Karpas-422 (cell line): ENCODE measurements at regions not wholly inside any gene's neighbourhood (a gene's known extent, or its start where the extent isn't known, plus 50 kb on each side); places are given as distances from the start of the nearest gene placed in this dataset.
"Not testable (repeated sequence)": the region's sequence is repeated elsewhere in the genome, so short reads cannot be mapped to it uniquely, and the experiment has no call there.

ENCODE experiments used
- DNase-seq: peaks from one replicate; pipeline ENCODE4 v3.0.0-alpha.2; 2015
- H2AFZ ChIP-seq: fragments of 200-600 bp; sonication (generic); 2 replicates; pipeline ENCODE4 v1.6.1; 2014; ENCODE audit warnings: antibody characterized with exemption, low read length, mixed read lengths
- H3K27ac ChIP-seq: fragments of 200-600 bp; sonication (generic); 2 replicates; pipeline ENCODE4 v1.5.1; 2014; ENCODE audit warnings: mild to moderate bottlenecking, low read length, moderate library complexity
- H3K27me3 ChIP-seq: fragments of 200-600 bp; sonication (generic); 2 replicates; pipeline ENCODE4 v1.6.1; 2014; ENCODE audit warnings: low read length, mixed read lengths
- H3K36me3 ChIP-seq: fragments of 200-600 bp; sonication (generic); 2 replicates; pipeline ENCODE4 v1.6.1; 2014; ENCODE audit warnings: low read length, mixed read lengths; ENCODE audit not compliant: insufficient read depth
- H3K4me1 ChIP-seq: fragments of 200-600 bp; sonication (generic); 2 replicates; pipeline ENCODE4 v1.6.1; 2014; ENCODE audit warnings: mild to moderate bottlenecking, low read length, mixed read lengths
- H3K4me2 ChIP-seq: fragments of 200-600 bp; sonication (generic); 2 replicates; pipeline ENCODE4 v1.6.1; 2014; ENCODE audit warnings: low read length, low read depth, mild to moderate bottlenecking; ENCODE audit not compliant: poor library complexity, severe bottlenecking
- H3K4me3 ChIP-seq: fragments of 200-600 bp; sonication (generic); 2 replicates; pipeline ENCODE4 v1.5.1; 2014; ENCODE audit warnings: mild to moderate bottlenecking, antibody characterized with exemption, low read length, mixed read lengths
- H3K79me2 ChIP-seq: fragments of 200-600 bp; sonication (generic); 2 replicates; pipeline ENCODE4 v1.6.1; 2014; ENCODE audit warnings: mild to moderate bottlenecking, low read length, mixed read lengths
- H3K9ac ChIP-seq: fragments of 200-600 bp; sonication (generic); 2 replicates; pipeline ENCODE4 v1.6.0; 2014; ENCODE audit warnings: low read length
- H3K9me2 ChIP-seq: fragments of 200-600 bp; sonication (generic), shearing (Covaris generic); replicated peaks from 2 replicates; pipeline ENCODE4 v1.6.0; 2014; ENCODE audit warnings: mild to moderate bottlenecking, low read length, moderate library complexity; ENCODE audit not compliant: insufficient read depth
- H3K9me3 ChIP-seq: fragments of 300-700, 200-600 bp; sonication (generic); 2 replicates; pipeline ENCODE4 v1.6.1; 2014; ENCODE audit warnings: low read length, mixed read lengths
- H4K20me1 ChIP-seq: fragments of 200-600 bp; sonication (generic); 2 replicates; pipeline ENCODE4 v1.6.1; 2014; ENCODE audit warnings: mild to moderate bottlenecking, antibody characterized with exemption, low read length, low read depth; ENCODE audit not compliant: insufficient read depth

- no peak overlapping the region for H3K9ac ChIP-seq
- H3K4me3 ChIP-seq = no peak overlapping the region
- no peak overlapping the region for H3K27ac ChIP-seq
- no peaks in the 10 kb centered on the region for H3K27me3 ChIP-seq
- H4K20me1 ChIP-seq = no peaks in the 10 kb centered on the region
- H3K9me3 ChIP-seq = peaks cover 30% of the 10 kb centered on the region
- no peaks in the 10 kb centered on the region for H3K4me1 ChIP-seq
- H3K4me2 ChIP-seq = no peak overlapping the region
- H3K36me3 ChIP-seq = no peaks in the 10 kb centered on the region
- DNase-seq = no peak
- H3K79me2 ChIP-seq = no peaks in the 10 kb centered on the region
- H3K9me2 ChIP-seq = no peaks in the 10 kb centered on the region
- H2AFZ ChIP-seq = no peak overlapping the region
These were observed 1049.8 kb upstream of the GRIA3 start for GRCh38 chrX:122134291-122134690.

DNA sequence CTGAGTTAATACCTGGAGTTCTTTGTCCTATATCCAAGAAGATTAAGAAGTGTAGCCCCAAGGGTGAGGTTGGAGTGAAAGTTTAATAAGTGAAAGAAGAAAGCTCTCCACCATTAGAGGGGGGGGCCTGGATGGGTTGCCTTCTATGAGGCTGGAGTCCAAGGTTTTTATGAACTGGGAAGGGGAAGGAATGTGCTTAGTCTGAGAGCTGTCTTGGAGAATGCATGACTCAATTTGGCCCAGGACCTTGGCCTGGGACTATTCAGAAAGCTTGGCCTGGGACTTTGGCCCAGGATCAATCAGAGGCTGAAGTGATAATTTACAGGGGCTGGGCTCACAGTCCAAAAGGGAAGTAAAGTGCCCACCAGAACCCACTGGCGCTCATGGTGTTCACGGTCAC, 1049.0 kb upstream of the GRIA3 start:
- Histone ChIP-seq H3K4me2 (no peak overlapping the region), H3K4me3 (no peak overlapping the region), H3K36me3 (no peaks in the 10 kb centered on the region), H4K20me1 (no peaks in the 10 kb centered on the region), H3K4me1 (no peaks in the 10 kb centered on the region), H3K27ac (no peak overlapping the region), H3K27me3 (no peaks in the 10 kb centered on the region), H3K79me2 (no peaks in the 10 kb centered on the region), H2AFZ (no peak overlapping the region), H3K9me3 (peaks cover 30% of the 10 kb centered on the region), H3K9me2 (no peaks in the 10 kb centered on the region), H3K9ac (no peak overlapping the region)
- no peak for DNase-seq

GRCh38 chrX:122140219-122140618, 1043.9 kb upstream of the GRIA3 start:
- not testable (repeated sequence) for H2AFZ ChIP-seq, H3K79me2 ChIP-seq, H3K9ac ChIP-seq, H3K4me3 ChIP-seq, DNase-seq, H3K36me3 ChIP-seq, H3K4me2 ChIP-seq, H3K4me1 ChIP-seq, H3K27me3 ChIP-seq, H4K20me1 ChIP-seq, H3K27ac ChIP-seq, H3K9me2 ChIP-seq
- peaks cover 15% of the 10 kb centered on the region for H3K9me3 ChIP-seq

DNA sequence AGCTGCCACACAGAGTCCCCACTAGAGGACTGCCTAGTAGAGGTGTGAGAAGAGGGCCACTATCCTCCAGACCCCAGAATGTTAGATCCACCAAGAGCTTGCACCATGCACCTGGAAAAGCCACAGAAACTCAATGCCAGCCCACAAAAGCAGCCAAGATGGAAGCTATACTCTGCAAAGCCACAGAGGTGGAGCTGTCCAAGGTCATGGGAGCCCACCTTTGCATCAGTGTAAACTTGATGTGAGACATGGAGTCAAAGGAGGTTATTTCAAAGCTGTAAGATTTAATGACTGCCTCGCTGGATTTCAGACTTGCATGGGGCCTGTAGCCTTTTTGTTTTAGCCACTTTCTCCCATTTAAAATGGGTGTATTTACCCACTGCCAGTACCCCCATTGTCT, 1030.1 kb upstream of the GRIA3 start:
- no peak overlapping the region for H3K4me2 ChIP-seq
- H3K36me3 ChIP-seq = no peaks in the 10 kb centered on the region
- no peaks in the 10 kb centered on the region for H3K9me2 ChIP-seq
- H4K20me1 ChIP-seq = no peaks in the 10 kb centered on the region
- no peaks in the 10 kb centered on the region for H3K4me1 ChIP-seq
- no peak overlapping the region for H3K27ac ChIP-seq
- no peak overlapping the region for H3K9ac ChIP-seq
- DNase-seq = no peak
- H3K79me2 ChIP-seq = no peaks in the 10 kb centered on the region
- H3K4me3 ChIP-seq = no peak overlapping the region
- no peaks in the 10 kb centered on the region for H3K27me3 ChIP-seq
- H3K9me3 ChIP-seq = peaks cover 23% of the 10 kb centered on the region
- no peak overlapping the region for H2AFZ ChIP-seq

GRCh38 chrX:122168241-122168640, 1015.8 kb upstream of the GRIA3 start:
- H3K36me3 ChIP-seq = no peaks in the 10 kb centered on the region
- no peak overlapping the region for H3K9ac ChIP-seq
- H3K4me3 ChIP-seq = no peak overlapping the region
- H3K9me2 ChIP-seq = no peaks in the 10 kb centered on the region
- no peak overlapping the region for H2AFZ ChIP-seq
- H3K79me2 ChIP-seq = no peaks in the 10 kb centered on the region
- no peak overlapping the region for H3K4me2 ChIP-seq
- no peaks in the 10 kb centered on the region for H4K20me1 ChIP-seq
- H3K27ac ChIP-seq = no peak overlapping the region
- no peaks in the 10 kb centered on the region for H3K4me1 ChIP-seq
- H3K9me3 ChIP-seq = peaks cover 43% of the 10 kb centered on the region
- no peak for DNase-seq
- no peaks in the 10 kb centered on the region for H3K27me3 ChIP-seq

DNA sequence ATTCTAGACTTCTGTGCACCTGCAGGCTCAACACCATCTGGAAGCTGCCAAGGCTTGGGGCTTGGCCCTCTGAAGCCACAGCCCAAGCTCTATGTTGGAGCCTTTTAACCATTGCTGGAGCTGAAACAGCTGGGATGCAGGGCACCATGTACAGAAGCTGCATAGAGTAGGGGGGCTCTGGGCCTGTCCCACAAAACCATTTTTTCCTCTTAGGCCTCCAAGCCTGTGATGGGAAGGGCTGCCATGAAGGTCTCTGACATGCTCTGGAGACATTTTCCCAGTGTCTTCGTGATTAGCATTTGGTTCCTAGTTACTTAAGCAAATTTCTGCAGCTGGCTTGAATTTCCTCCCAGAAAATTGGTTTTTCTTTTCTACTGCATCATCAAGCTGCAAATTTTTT, 999.3 kb upstream of the GRIA3 start:
- no peak for DNase-seq
- Histone ChIP-seq H3K9me2 (no peaks in the 10 kb centered on the region), H3K27me3 (no peaks in the 10 kb centered on the region), H3K4me2 (no peak overlapping the region), H3K4me3 (no peak overlapping the region), H3K79me2 (no peaks in the 10 kb centered on the region), H2AFZ (no peak overlapping the region), H3K9ac (no peak overlapping the region), H3K4me1 (no peaks in the 10 kb centered on the region), H4K20me1 (no peaks in the 10 kb centered on the region), H3K36me3 (no peaks in the 10 kb centered on the region), H3K27ac (no peak overlapping the region), H3K9me3 (peaks cover 23% of the 10 kb centered on the region)

GRCh38 chrX:122187069-122187713, 996.9 kb upstream of the GRIA3 start:
- H3K36me3 ChIP-seq = no peaks in the 10 kb centered on the region
- no peak overlapping the region for H3K9ac ChIP-seq
- H3K79me2 ChIP-seq = no peaks in the 10 kb centered on the region
- no peaks in the 10 kb centered on the region for H3K27me3 ChIP-seq
- H3K9me3 ChIP-seq = peaks cover 23% of the 10 kb centered on the region
- no peaks in the 10 kb centered on the region for H3K4me1 ChIP-seq
- no peak overlapping the region for H2AFZ ChIP-seq
- H3K4me2 ChIP-seq = no peak overlapping the region
- H3K4me3 ChIP-seq = no peak overlapping the region
- H3K9me2 ChIP-seq = no peaks in the 10 kb centered on the region
- DNase-seq = no peak
- H3K27ac ChIP-seq = no peak overlapping the region
- no peaks in the 10 kb centered on the region for H4K20me1 ChIP-seq

- H3K79me2 ChIP-seq = no peaks in the 10 kb centered on the region
- no peak overlapping the region for H3K4me2 ChIP-seq
- no peaks in the 10 kb centered on the region for H3K27me3 ChIP-seq
- no peaks in the 10 kb centered on the region for H3K4me1 ChIP-seq
- H3K9me3 ChIP-seq = peaks cover 11% of the 10 kb centered on the region
- H3K4me3 ChIP-seq = no peak overlapping the region
- no peaks in the 10 kb centered on the region for H3K9me2 ChIP-seq
- no peak for DNase-seq
- H4K20me1 ChIP-seq = no peaks in the 10 kb centered on the region
- H3K36me3 ChIP-seq = no peaks in the 10 kb centered on the region
- no peak overlapping the region for H2AFZ ChIP-seq
- H3K27ac ChIP-seq = no peak overlapping the region
- no peak overlapping the region for H3K9ac ChIP-seq
These were observed 995.3 kb upstream of the GRIA3 start for GRCh38 chrX:122188751-122189150.

DNA sequence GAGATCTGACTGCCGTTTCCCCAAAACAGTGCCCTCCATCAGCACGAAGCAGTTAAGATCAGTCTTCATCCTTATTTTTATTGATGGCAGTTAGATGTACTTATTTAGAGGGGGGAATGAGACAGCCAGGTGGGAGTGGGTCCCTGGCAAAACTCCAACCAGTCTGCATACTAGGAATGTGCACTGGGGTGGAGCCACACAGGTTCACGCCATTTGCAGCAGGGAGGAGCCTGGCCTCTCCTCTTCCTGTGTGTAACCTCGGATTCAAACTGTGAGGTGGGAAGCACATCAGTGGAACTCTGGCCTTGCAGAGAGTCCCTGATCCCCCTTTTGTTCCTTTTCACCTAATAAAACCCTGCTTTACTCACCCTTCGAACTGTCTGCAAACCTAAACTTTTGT, 987.7 kb upstream of the GRIA3 start:
- no peaks in the 10 kb centered on the region for H3K27me3 ChIP-seq
- H4K20me1 ChIP-seq = no peaks in the 10 kb centered on the region
- H3K9ac ChIP-seq = no peak overlapping the region
- H3K9me2 ChIP-seq = no peaks in the 10 kb centered on the region
- H3K9me3 ChIP-seq = peaks cover 17% of the 10 kb centered on the region
- H3K4me2 ChIP-seq = no peak overlapping the region
- H3K4me3 ChIP-seq = no peak overlapping the region
- H3K27ac ChIP-seq = no peak overlapping the region
- H3K36me3 ChIP-seq = no peaks in the 10 kb centered on the region
- H2AFZ ChIP-seq = no peak overlapping the region
- DNase-seq = no peak
- H3K79me2 ChIP-seq = no peaks in the 10 kb centered on the region
- H3K4me1 ChIP-seq = no peaks in the 10 kb centered on the region
